Upper lobe of right lung (tissue), 1 donor: ENCODE measurements at regions not wholly inside any gene's neighbourhood (a gene's known extent, or its start where the extent isn't known, plus 50 kb on each side); places are given as distances from the start of the nearest gene placed in this dataset.

ENCODE experiments used
- ATAC-seq: fragments of 200-7000 bp; cut with Tn5 transposase; one replicate; pipeline ENCODE4 v1.9.1; 2020; ENCODE audit warnings: mild to moderate bottlenecking, moderate library complexity
- DNase-seq: peaks from one replicate; pipeline ENCODE4 v3.0.0-alpha.2; 2020
- H3K27ac ChIP-seq: fragments of 200-600 bp; one replicate; pipeline ENCODE4 v1.8.0; 2022
- H3K27me3 ChIP-seq: fragments of 200-600 bp; one replicate; pipeline ENCODE4 v1.8.0; 2022; ENCODE audit warnings: mild to moderate bottlenecking
- H3K36me3 ChIP-seq: fragments of 200-600 bp; one replicate; pipeline ENCODE4 v1.8.0; 2022
- H3K4me1 ChIP-seq: fragments of 200-600 bp; one replicate; pipeline ENCODE4 v1.8.0; 2022
- H3K4me3 ChIP-seq: fragments of 200-600 bp; one replicate; pipeline ENCODE4 v1.8.0; 2022; ENCODE audit warnings: mild to moderate bottlenecking
- H3K9me3 ChIP-seq: fragments of 200-600 bp; one replicate; pipeline ENCODE4 v1.8.0; 2022
- intact Hi-C: fragments of 100-400 bp; cut with DNase I; formaldehyde crosslinking; loops from one replicate; pipeline ENCODE4 v1.11.0; 2022
- TF ChIP-seq, protein P1 (sequence below): fragments of 200-600 bp; IDR thresholded peaks from one replicate; pipeline ENCODE4 v1.8.0; 2022; ENCODE audit warnings: antibody characterized with exemption
- donor health status: DM: no; HTN: yes; CAD: no; lungs with severe emphysema.

- H3K9me3 ChIP-seq, result no peaks in the 10 kb centered on the region
- peaks cover 16% of the 10 kb centered on the region for H3K27me3 ChIP-seq
- no peak overlapping the region for H3K4me3 ChIP-seq
- H3K4me1 ChIP-seq, result no peaks in the 10 kb centered on the region
- DNase-seq, result no peak
- intact Hi-C loops, result no loop called here
- TF ChIP-seq, protein P1, sequence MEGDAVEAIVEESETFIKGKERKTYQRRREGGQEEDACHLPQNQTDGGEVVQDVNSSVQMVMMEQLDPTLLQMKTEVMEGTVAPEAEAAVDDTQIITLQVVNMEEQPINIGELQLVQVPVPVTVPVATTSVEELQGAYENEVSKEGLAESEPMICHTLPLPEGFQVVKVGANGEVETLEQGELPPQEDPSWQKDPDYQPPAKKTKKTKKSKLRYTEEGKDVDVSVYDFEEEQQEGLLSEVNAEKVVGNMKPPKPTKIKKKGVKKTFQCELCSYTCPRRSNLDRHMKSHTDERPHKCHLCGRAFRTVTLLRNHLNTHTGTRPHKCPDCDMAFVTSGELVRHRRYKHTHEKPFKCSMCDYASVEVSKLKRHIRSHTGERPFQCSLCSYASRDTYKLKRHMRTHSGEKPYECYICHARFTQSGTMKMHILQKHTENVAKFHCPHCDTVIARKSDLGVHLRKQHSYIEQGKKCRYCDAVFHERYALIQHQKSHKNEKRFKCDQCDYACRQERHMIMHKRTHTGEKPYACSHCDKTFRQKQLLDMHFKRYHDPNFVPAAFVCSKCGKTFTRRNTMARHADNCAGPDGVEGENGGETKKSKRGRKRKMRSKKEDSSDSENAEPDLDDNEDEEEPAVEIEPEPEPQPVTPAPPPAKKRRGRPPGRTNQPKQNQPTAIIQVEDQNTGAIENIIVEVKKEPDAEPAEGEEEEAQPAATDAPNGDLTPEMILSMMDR, result no peak
- no peak for ATAC-seq
- no peaks in the 10 kb centered on the region for H3K36me3 ChIP-seq
- H3K27ac ChIP-seq, result no peak overlapping the region
These were observed 92.1 kb upstream of the CLDN14 start for GRCh38 chr21:36572039-36572438.

GRCh38 chr21:36575306-36575705 is 95.4 kb upstream of the CLDN14 start:
- H3K27me3 ChIP-seq, result peaks cover 13% of the 10 kb centered on the region
- H3K9me3 ChIP-seq, result no peaks in the 10 kb centered on the region
- H3K4me1 ChIP-seq, result no peaks in the 10 kb centered on the region
- TF ChIP-seq, protein P1, result no peak
- H3K27ac ChIP-seq, result no peak overlapping the region
- H3K4me3 ChIP-seq, result no peak overlapping the region
- DNase-seq (no peak), ATAC-seq (no peak)
- H3K36me3 ChIP-seq, result no peaks in the 10 kb centered on the region
- intact Hi-C loops, result no loop called here

DNA sequence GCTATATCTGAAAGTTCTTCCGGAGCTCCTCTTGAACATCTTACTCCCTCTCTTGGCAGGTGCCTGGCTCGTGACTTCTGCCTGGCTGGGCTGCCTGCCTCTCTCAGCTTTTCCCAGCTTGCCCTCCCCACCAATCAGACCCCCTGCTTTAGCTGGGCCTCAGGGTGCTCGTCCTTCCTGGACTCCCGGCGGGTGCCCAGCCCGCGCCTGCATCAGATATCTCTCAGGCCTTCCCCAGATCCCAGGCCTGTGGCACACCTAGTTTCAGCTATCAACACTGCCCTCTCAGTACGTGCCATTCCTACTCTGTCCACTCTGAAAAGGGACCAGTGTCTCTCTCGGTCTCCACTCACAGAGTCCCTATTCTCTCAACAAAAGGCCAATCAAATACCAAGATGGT is 96.5 kb upstream of the CLDN14 start:
- intact Hi-C loops, result no loop called here
- no peaks in the 10 kb centered on the region for H3K9me3 ChIP-seq
- peaks cover 5% of the 10 kb centered on the region for H3K27me3 ChIP-seq
- TF ChIP-seq, protein P1, result no peak
- DNase-seq (no peak), ATAC-seq (no peak)
- no peaks in the 10 kb centered on the region for H3K4me1 ChIP-seq
- no peak overlapping the region for H3K27ac ChIP-seq
- H3K4me3 ChIP-seq, result no peak overlapping the region
- no peaks in the 10 kb centered on the region for H3K36me3 ChIP-seq

DNA sequence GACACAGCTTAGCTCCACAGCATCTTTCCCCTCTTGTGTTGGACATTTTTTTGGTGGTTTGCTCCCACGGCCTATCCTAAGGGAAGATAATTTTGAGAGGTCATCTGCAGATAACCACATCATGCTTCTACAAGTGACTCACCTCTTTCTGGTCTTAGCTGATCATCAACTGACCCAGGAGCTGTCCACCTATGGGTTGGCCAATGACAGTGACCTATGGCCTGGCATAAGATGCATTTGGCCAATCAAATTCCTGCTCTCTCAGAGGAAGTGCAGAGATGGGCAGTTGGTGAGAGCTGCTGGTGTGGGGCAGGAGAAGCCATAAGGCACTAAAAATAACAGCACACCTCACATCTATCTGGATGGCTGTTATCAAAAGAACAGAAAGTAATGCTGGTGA is 100.0 kb upstream of the CLDN14 start:
- H3K9me3 ChIP-seq, result no peaks in the 10 kb centered on the region
- no peaks in the 10 kb centered on the region for H3K4me1 ChIP-seq
- H3K27me3 ChIP-seq, result no peaks in the 10 kb centered on the region
- intact Hi-C loops, result no loop called here
- H3K36me3 ChIP-seq, result no peaks in the 10 kb centered on the region
- ATAC-seq, result no peak
- TF ChIP-seq, protein P1, result no peak
- no peak overlapping the region for H3K27ac ChIP-seq
- DNase-seq, result no peak
- H3K4me3 ChIP-seq, result no peak overlapping the region

GRCh38 chr21:36582271-36582670 is 102.3 kb upstream of the CLDN14 start:
- Histone ChIP-seq H3K27ac (no peak overlapping the region), H3K4me3 (no peak overlapping the region), H3K9me3 (no peaks in the 10 kb centered on the region), H3K36me3 (no peaks in the 10 kb centered on the region), H3K27me3 (no peaks in the 10 kb centered on the region), H3K4me1 (no peaks in the 10 kb centered on the region)
- ATAC-seq (no peak), DNase-seq (no peak)
- TF ChIP-seq, protein P1, result no peak
- intact Hi-C loops, result no loop called here

DNA sequence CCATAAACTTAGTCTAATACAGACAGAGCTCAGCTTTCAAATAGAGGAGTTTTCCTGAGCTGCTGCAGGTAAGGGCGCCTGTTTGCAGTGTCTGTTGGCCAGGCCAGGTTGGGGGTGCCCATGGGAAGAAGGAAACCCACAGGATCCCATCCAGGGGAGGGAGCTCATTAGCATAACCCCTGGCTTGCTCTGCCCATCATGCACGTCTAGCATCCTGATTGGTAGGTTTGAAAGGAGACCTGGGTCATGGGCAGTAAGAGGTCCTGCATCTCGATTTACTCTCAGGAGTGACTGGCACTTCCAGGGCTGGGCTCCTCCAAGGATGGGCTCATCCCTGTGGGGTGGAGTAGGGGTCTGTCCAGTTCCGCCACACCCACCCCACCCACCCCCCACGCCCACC is 103.7 kb upstream of the CLDN14 start:
- no peaks in the 10 kb centered on the region for H3K9me3 ChIP-seq
- TF ChIP-seq, protein P1, result no peak
- H3K36me3 ChIP-seq, result no peaks in the 10 kb centered on the region
- no peak overlapping the region for H3K27ac ChIP-seq
- no peak overlapping the region for H3K4me3 ChIP-seq
- DNase-seq (no peak), ATAC-seq (no peak)
- intact Hi-C loops, result no loop called here
- H3K27me3 ChIP-seq, result no peaks in the 10 kb centered on the region
- H3K4me1 ChIP-seq, result no peaks in the 10 kb centered on the region
